ENCODE measurements at regions not wholly inside any gene's neighbourhood (a gene's known extent, or its start where the extent isn't known, plus 50 kb on each side); places are given as distances from the start of the nearest gene placed in this dataset.

DNA sequence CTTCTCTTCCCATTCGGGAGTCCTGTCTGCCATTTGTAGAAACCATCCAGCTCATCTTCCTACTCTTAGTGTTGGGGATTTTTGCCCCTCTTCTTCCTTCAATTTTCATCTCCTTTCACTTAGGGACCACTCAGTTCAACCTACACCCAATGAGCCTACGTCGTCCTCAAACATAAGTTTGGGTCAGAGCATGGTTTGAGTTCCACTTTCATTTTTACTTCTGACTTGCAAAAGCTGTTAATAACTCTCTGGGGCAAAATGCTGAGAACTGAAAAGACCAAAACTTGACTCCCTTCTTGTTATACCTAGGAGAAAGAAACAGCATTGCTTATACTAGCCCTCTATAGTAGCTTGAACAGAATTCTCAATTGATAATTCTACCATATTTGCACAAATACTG is 381.5 kb upstream of the MPDZ start:
- TF ChIP-seq, protein P1, sequence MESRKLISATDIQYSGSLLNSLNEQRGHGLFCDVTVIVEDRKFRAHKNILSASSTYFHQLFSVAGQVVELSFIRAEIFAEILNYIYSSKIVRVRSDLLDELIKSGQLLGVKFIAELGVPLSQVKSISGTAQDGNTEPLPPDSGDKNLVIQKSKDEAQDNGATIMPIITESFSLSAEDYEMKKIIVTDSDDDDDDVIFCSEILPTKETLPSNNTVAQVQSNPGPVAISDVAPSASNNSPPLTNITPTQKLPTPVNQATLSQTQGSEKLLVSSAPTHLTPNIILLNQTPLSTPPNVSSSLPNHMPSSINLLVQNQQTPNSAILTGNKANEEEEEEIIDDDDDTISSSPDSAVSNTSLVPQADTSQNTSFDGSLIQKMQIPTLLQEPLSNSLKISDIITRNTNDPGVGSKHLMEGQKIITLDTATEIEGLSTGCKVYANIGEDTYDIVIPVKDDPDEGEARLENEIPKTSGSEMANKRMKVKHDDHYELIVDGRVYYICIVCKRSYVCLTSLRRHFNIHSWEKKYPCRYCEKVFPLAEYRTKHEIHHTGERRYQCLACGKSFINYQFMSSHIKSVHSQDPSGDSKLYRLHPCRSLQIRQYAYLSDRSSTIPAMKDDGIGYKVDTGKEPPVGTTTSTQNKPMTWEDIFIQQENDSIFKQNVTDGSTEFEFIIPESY (IDR thresholded peaks at IDR 0.05), result no peak
- TF ChIP-seq, protein P2, sequence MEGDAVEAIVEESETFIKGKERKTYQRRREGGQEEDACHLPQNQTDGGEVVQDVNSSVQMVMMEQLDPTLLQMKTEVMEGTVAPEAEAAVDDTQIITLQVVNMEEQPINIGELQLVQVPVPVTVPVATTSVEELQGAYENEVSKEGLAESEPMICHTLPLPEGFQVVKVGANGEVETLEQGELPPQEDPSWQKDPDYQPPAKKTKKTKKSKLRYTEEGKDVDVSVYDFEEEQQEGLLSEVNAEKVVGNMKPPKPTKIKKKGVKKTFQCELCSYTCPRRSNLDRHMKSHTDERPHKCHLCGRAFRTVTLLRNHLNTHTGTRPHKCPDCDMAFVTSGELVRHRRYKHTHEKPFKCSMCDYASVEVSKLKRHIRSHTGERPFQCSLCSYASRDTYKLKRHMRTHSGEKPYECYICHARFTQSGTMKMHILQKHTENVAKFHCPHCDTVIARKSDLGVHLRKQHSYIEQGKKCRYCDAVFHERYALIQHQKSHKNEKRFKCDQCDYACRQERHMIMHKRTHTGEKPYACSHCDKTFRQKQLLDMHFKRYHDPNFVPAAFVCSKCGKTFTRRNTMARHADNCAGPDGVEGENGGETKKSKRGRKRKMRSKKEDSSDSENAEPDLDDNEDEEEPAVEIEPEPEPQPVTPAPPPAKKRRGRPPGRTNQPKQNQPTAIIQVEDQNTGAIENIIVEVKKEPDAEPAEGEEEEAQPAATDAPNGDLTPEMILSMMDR (IDR thresholded peaks at IDR 0.05; ENCODE audit: low read depth, low read length, missing input control), result no peak
- TF ChIP-seq HNF4A (conservative IDR thresholded peaks at IDR 0.05), result no peak
- TF ChIP-seq NR2F2 (IDR thresholded peaks at IDR 0.05), result no peak
- TF ChIP-seq YY1 (IDR thresholded peaks at IDR 0.05), result no peak
- TF ChIP-seq JUND (IDR thresholded peaks at IDR 0.05), result no peak
- TF ChIP-seq RXRA (IDR thresholded peaks at IDR 0.05), result no peak
- no peak for TF ChIP-seq RAD21 (IDR thresholded peaks at IDR 0.05)
- no peak for TF ChIP-seq GABPA (IDR thresholded peaks at IDR 0.05 in 1 of 2, conservative IDR thresholded peaks at IDR 0.05 in 1 of 2)
- TF ChIP-seq FOXA2 (IDR thresholded peaks at IDR 0.05), result no peak
- no peak for TF ChIP-seq TAF1 (conservative IDR thresholded peaks at IDR 0.05)
